ENCODE measurements at regions not wholly inside any gene's neighbourhood (a gene's known extent, or its start where the extent isn't known, plus 50 kb on each side); places are given as distances from the start of the nearest gene placed in this dataset.

- peaks cover 0 to 40% (median 14%) of the 10 kb centered on the region in 11 donors for H3K9me3 ChIP-seq
- no peaks in the 10 kb centered on the region for H3K36me3 ChIP-seq
- no peaks in the 10 kb centered on the region for H3K4me1 ChIP-seq
- no peak for DNase-seq
- no peak for ATAC-seq
- no peak overlapping the region for H3K4me3 ChIP-seq
- 62 to 66% methylated on average over 1 of the region's 1 CpG for WGBS, 2 donors
- no peak for TF ChIP-seq CTCF (IDR thresholded peaks at IDR 0.05)
- H3K27ac ChIP-seq, result no peak overlapping the region
- no peaks in the 10 kb centered on the region for H3K27me3 ChIP-seq
- intact Hi-C loops (cut with DNase I), result no loop called here
These were observed 715.2 kb downstream of the TRIML1 start for GRCh38 chr4:188854436-188854835.

- Histone ChIP-seq H3K4me1 (no peaks in the 10 kb centered on the region), H3K4me3 (no peak overlapping the region), H3K27ac (no peak overlapping the region), H3K36me3 (no peaks in the 10 kb centered on the region), H3K9me3 (peaks cover 0 to 43% (median 4%) of the 10 kb centered on the region in 11 donors), H3K27me3 (no peaks in the 10 kb centered on the region)
- intact Hi-C loops (cut with DNase I), result no loop called here
- 36 to 40% methylated on average over 1 of the region's 1 CpG for WGBS, 2 donors
- no peak for DNase-seq
- TF ChIP-seq CTCF (IDR thresholded peaks at IDR 0.05), result no peak
- ATAC-seq, result no peak
These were observed 719.5 kb downstream of the TRIML1 start for GRCh38 chr4:188858696-188859095.

- H3K4me1 ChIP-seq, result no peaks in the 10 kb centered on the region
- 53 to 61% methylated on average over 10 of the region's 10 CpGs for WGBS, 2 donors
- no peak overlapping the region for H3K4me3 ChIP-seq
- no peak for TF ChIP-seq CTCF (IDR thresholded peaks at IDR 0.05)
- H3K27ac ChIP-seq, result no peak overlapping the region
- no peak for DNase-seq
- intact Hi-C loops (cut with DNase I), result no loop called here
- no peaks in the 10 kb centered on the region for H3K36me3 ChIP-seq
- H3K27me3 ChIP-seq, result no peaks in the 10 kb centered on the region
- no peak for ATAC-seq
- H3K9me3 ChIP-seq, result peaks cover 0 to 31% (median 4%) of the 10 kb centered on the region in 11 donors
These were observed 725.5 kb downstream of the TRIML1 start for GRCh38 chr4:188864741-188865140.

- H3K4me3 ChIP-seq, result no peak overlapping the region
- H3K27ac ChIP-seq, result no peak overlapping the region
- 0 to 4% methylated on average over 1 of the region's 1 CpG for WGBS, 2 donors
- DNase-seq (no peak), ATAC-seq (no peak)
- TF ChIP-seq CTCF (IDR thresholded peaks at IDR 0.05), result no peak
- H3K9me3 ChIP-seq, result peaks cover 0 to 5% (median 0%) of the 10 kb centered on the region in 11 donors
- no peaks in the 10 kb centered on the region for H3K4me1 ChIP-seq
- intact Hi-C loops (cut with DNase I), result no loop called here
- H3K27me3 ChIP-seq, result no peaks in the 10 kb centered on the region
- H3K36me3 ChIP-seq, result no peaks in the 10 kb centered on the region
These were observed 728.6 kb downstream of the TRIML1 start for GRCh38 chr4:188867796-188868195.

GRCh38 chr4:188869581-188869980 lies 730.3 kb downstream of the TRIML1 start:
- no peak for DNase-seq
- no peak for ATAC-seq
- TF ChIP-seq CTCF (IDR thresholded peaks at IDR 0.05), result no peak
- Histone ChIP-seq H3K36me3 (no peaks in the 10 kb centered on the region), H3K27ac (no peak overlapping the region), H3K4me1 (no peaks in the 10 kb centered on the region), H3K27me3 (no peaks in the 10 kb centered on the region), H3K9me3 (no peaks in the 10 kb centered on the region), H3K4me3 (no peak overlapping the region)
- WGBS, 2 donors, result 72 to 74% methylated on average over 8 of the region's 8 CpGs
- intact Hi-C loops (cut with DNase I), result no loop called here
